WTC11 (cell line): ENCODE measurements at regions not wholly inside any gene's neighbourhood (a gene's known extent, or its start where the extent isn't known, plus 50 kb on each side); places are given as distances from the start of the nearest gene placed in this dataset.

ENCODE experiments used
- ATF1 ChIP-seq: sonication (generic); formaldehyde crosslinking; IDR thresholded peaks from 2 replicates; pipeline ENCODE4 v1.8.1; 2023; ENCODE audit warnings: mild to moderate bottlenecking, moderate library complexity, missing genetic modification reagents
- ATF6 ChIP-seq: sonication (generic); formaldehyde crosslinking; IDR thresholded peaks from 2 replicates; pipeline ENCODE4 v1.8.1; 2023; ENCODE audit warnings: mild to moderate bottlenecking, missing genetic modification reagents
- CREM ChIP-seq: sonication (generic); formaldehyde crosslinking; IDR thresholded peaks from 2 replicates; pipeline ENCODE4 v1.8.1; 2022; ENCODE audit warnings: mild to moderate bottlenecking, missing genetic modification reagents, moderate library complexity
- CTCF ChIP-seq: fragments of 200-600 bp; IDR thresholded peaks from 2 replicates; pipeline ENCODE4 v1.8.0; 2022; ENCODE audit warnings: antibody characterized with exemption
- ERG ChIP-seq: fragments of 250-450 bp; sonication (Bioruptor Pico); IDR thresholded peaks from 2 replicates; pipeline ENCODE4 v1.8.0; 2021; ENCODE audit warnings: mild to moderate bottlenecking
- HMGXB4 ChIP-seq: sonication (generic); formaldehyde crosslinking; IDR thresholded peaks from 2 replicates; pipeline ENCODE4 v1.8.1; 2023; ENCODE audit warnings: mild to moderate bottlenecking, moderate library complexity, missing genetic modification reagents
- IRF2 ChIP-seq: sonication (generic); formaldehyde crosslinking; IDR thresholded peaks from 2 replicates; pipeline ENCODE4 v1.8.0; 2022; ENCODE audit warnings: low read depth, missing genetic modification reagents, borderline replicate concordance
- MAX ChIP-seq: sonication (generic); formaldehyde crosslinking; IDR thresholded peaks from 2 replicates; pipeline ENCODE4 v1.8.0; 2022; ENCODE audit warnings: mild to moderate bottlenecking, missing genetic modification reagents
- MLX ChIP-seq: sonication (generic); formaldehyde crosslinking; IDR thresholded peaks from 2 replicates; pipeline ENCODE4 v1.8.1; 2023; ENCODE audit warnings: mild to moderate bottlenecking, missing genetic modification reagents, moderate library complexity
- MYBL2 ChIP-seq: sonication (generic); formaldehyde crosslinking; IDR thresholded peaks from 2 replicates; pipeline ENCODE4 v1.8.1; 2023; ENCODE audit warnings: mild to moderate bottlenecking, moderate library complexity, missing genetic modification reagents
- NR3C1 ChIP-seq: sonication (generic); formaldehyde crosslinking; conservative IDR thresholded peaks from 2 replicates; pipeline ENCODE4 v1.8.1; 2023; ENCODE audit warnings: low read depth, mild to moderate bottlenecking, missing genetic modification reagents
- RELA ChIP-seq: sonication (generic); formaldehyde crosslinking; IDR thresholded peaks from 2 replicates; pipeline ENCODE4 v1.8.1; 2022; ENCODE audit warnings: missing genetic modification reagents, mild to moderate bottlenecking, borderline replicate concordance
- SP1 ChIP-seq: sonication (generic); formaldehyde crosslinking; conservative IDR thresholded peaks from 2 replicates; pipeline ENCODE4 v1.8.1; 2022; ENCODE audit warnings: missing genetic modification reagents
- USF1 ChIP-seq: sonication (generic); formaldehyde crosslinking; IDR thresholded peaks from 2 replicates; pipeline ENCODE4 v1.8.0; 2022; ENCODE audit warnings: mild to moderate bottlenecking, missing genetic modification reagents

GRCh38 chr9:103837940-103838339, 256.2 kb upstream of the SMC2 start:
- TF ChIP-seq IRF2 (CRISPR knock-in tag) (no peak), CTCF (no peak), ERG (no peak), ATF1 (no peak), NR3C1 (CRISPR knock-in tag) (no peak), RELA (CRISPR knock-in tag) (no peak), MYBL2 (CRISPR knock-in tag) (no peak), CREM (CRISPR knock-in tag) (no peak), MAX (CRISPR knock-in tag) (no peak), MLX (CRISPR knock-in tag) (no peak), SP1 (CRISPR knock-in tag) (no peak), HMGXB4 (CRISPR knock-in tag) (no peak), ATF6 (CRISPR knock-in tag) (no peak), USF1 (no peak)
